Nephron progenitor cell (in vitro differentiated cells): ENCODE measurements at regions not wholly inside any gene's neighbourhood (a gene's known extent, or its start where the extent isn't known, plus 50 kb on each side); places are given as distances from the start of the nearest gene placed in this dataset.

ENCODE experiments used
- DNase-seq: peaks from one replicate; pipeline ENCODE4 v3.0.0; 2021
- H3K27ac Mint-ChIP-seq: 2 replicates; pipeline ENCODE4 v1.8.0; 2021; ENCODE audit warnings: mild to moderate bottlenecking, moderate library complexity, mixed read lengths
- H3K27me3 Mint-ChIP-seq: 2 replicates; pipeline ENCODE4 v1.8.0; 2021; ENCODE audit warnings: mild to moderate bottlenecking, low read depth, mixed read lengths; ENCODE audit not compliant: poor library complexity
- H3K36me3 Mint-ChIP-seq: 2 replicates; pipeline ENCODE4 v1.8.0; 2021; ENCODE audit warnings: low read depth, mixed read lengths
- H3K4me1 Mint-ChIP-seq: 2 replicates; pipeline ENCODE4 v1.8.0; 2021; ENCODE audit warnings: mixed read lengths
- H3K4me3 Mint-ChIP-seq: 2 replicates; pipeline ENCODE4 v1.8.0; 2021; ENCODE audit warnings: mild to moderate bottlenecking, moderate library complexity, mixed read lengths
- H3K9me3 Mint-ChIP-seq: 2 replicates; pipeline ENCODE4 v1.8.0; 2021; ENCODE audit warnings: mild to moderate bottlenecking, moderate library complexity, mixed read lengths
- CTCF ChIP-seq: fragments of 200-600 bp; sonication (generic); IDR thresholded peaks from 2 replicates; pipeline ENCODE4 v1.5.0; 2021; ENCODE audit warnings: antibody characterized with exemption

DNA sequence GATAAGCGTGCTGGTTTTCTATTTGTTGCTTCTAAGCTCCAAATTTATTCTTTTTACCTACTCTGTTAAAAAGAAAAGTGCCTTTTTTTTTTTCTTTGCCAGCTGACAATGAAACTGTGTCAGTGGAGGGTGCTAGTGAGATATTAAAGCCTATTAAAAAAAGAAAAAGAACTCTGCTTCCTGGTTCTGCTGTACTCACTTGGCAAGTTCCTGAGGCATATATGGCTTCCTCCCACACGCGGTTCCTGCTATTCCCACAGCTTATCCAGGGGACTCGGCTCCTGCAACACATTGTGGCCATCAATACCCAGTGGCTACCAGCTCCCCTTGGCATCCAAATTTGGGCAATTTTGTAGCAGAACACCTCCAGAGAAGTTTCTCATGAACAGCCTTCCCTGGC is 1977.7 kb upstream of the CDH9 start:
- no peak for TF ChIP-seq CTCF
- no peak for DNase-seq
- H3K36me3 Mint-ChIP-seq, result no peaks in the 10 kb centered on the region
- no peak overlapping the region for H3K4me3 Mint-ChIP-seq
- H3K9me3 Mint-ChIP-seq, result no peaks in the 10 kb centered on the region
- H3K27me3 Mint-ChIP-seq, result no peaks in the 10 kb centered on the region
- H3K4me1 Mint-ChIP-seq, result no peaks in the 10 kb centered on the region
- no peak overlapping the region for H3K27ac Mint-ChIP-seq

- no peaks in the 10 kb centered on the region for H3K9me3 Mint-ChIP-seq
- H3K4me3 Mint-ChIP-seq, result no peak overlapping the region
- no peak for DNase-seq
- no peaks in the 10 kb centered on the region for H3K36me3 Mint-ChIP-seq
- no peaks in the 10 kb centered on the region for H3K27me3 Mint-ChIP-seq
- H3K27ac Mint-ChIP-seq, result no peak overlapping the region
- TF ChIP-seq CTCF, result no peak
- no peaks in the 10 kb centered on the region for H3K4me1 Mint-ChIP-seq
Measured at GRCh38 chr5:29015523-29015922, 1977.1 kb upstream of the CDH9 start.

GRCh38 chr5:29005386-29005785 is 1967.0 kb upstream of the CDH9 start:
- DNase-seq, result peak; percentile 4
- peak; percentile 31 for TF ChIP-seq CTCF
- no peaks in the 10 kb centered on the region for H3K36me3 Mint-ChIP-seq
- H3K4me3 Mint-ChIP-seq, result no peak overlapping the region
- H3K9me3 Mint-ChIP-seq, result no peaks in the 10 kb centered on the region
- no peak overlapping the region for H3K27ac Mint-ChIP-seq
- no peaks in the 10 kb centered on the region for H3K4me1 Mint-ChIP-seq
- H3K27me3 Mint-ChIP-seq, result no peaks in the 10 kb centered on the region

- Mint-ChIP-seq H3K4me1 (no peaks in the 10 kb centered on the region), H3K4me3 (no peak overlapping the region), H3K9me3 (no peaks in the 10 kb centered on the region), H3K27me3 (no peaks in the 10 kb centered on the region), H3K27ac (no peak overlapping the region), H3K36me3 (no peaks in the 10 kb centered on the region)
- no peak for DNase-seq
- no peak for TF ChIP-seq CTCF
Measured at GRCh38 chr5:29002481-29002880, 1964.1 kb upstream of the CDH9 start.

GRCh38 chr5:29001666-29002065 is 1963.3 kb upstream of the CDH9 start:
- peak; percentile 2 for DNase-seq
- Mint-ChIP-seq H3K36me3 (no peaks in the 10 kb centered on the region), H3K27me3 (no peaks in the 10 kb centered on the region), H3K4me3 (no peak overlapping the region), H3K9me3 (no peaks in the 10 kb centered on the region), H3K4me1 (no peaks in the 10 kb centered on the region), H3K27ac (no peak overlapping the region)
- TF ChIP-seq CTCF, result peak; percentile 22

DNA sequence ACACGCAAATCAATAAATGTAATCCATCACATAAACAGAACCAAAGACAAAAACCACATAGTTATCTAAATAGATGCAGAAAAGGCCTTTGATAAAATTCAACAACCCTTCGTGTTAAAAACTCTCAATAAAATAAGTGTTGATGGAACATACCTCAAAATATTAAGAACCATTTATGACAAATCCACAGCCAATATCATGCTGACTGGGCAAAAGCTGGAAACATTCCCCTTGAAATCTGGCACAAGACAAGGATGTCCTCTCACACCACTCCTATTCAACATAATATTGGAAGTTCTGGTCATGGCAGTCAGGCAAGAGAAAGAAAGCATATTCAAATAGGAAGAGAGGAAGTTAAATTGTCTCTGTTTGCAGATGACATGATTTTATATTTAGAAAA is 1946.3 kb upstream of the CDH9 start:
- H3K4me1 Mint-ChIP-seq, result no peaks in the 10 kb centered on the region
- no peak for DNase-seq
- no peaks in the 10 kb centered on the region for H3K36me3 Mint-ChIP-seq
- H3K27ac Mint-ChIP-seq, result no peak overlapping the region
- H3K9me3 Mint-ChIP-seq, result peaks cover 20% of the 10 kb centered on the region
- H3K27me3 Mint-ChIP-seq, result no peaks in the 10 kb centered on the region
- H3K4me3 Mint-ChIP-seq, result no peak overlapping the region
- no peak for TF ChIP-seq CTCF
